ENCODE measurements at regions not wholly inside any gene's neighbourhood (a gene's known extent, or its start where the extent isn't known, plus 50 kb on each side); places are given as distances from the start of the nearest gene placed in this dataset.

- Histone ChIP-seq H3K9me3 (replicated peaks; ENCODE audit: control insufficient read depth, insufficient read depth, low read depth, low read length) (no peaks in the 10 kb centered on the region), H3K36me3 (ENCODE audit: control insufficient read depth, insufficient read depth, low read length) (no peaks in the 10 kb centered on the region), H3K9ac (ENCODE audit: insufficient read depth in 1 of 2, low read depth in 2 of 2, low read length in 2 of 2) (no peak overlapping the region), H4K20me1 (replicated peaks; ENCODE audit: control insufficient read depth, insufficient read depth, low read length) (no peaks in the 10 kb centered on the region), H3K4me2 (ENCODE audit: insufficient read depth, low read length) (no peak overlapping the region), H3K4me1 (replicated peaks in 1 of 2; ENCODE audit: control insufficient read depth in 2 of 2, insufficient read depth in 2 of 2, low read length in 2 of 2) (no peaks in the 10 kb centered on the region), H3K79me2 (ENCODE audit: control insufficient read depth, insufficient read depth, low read length) (no peaks in the 10 kb centered on the region), H2AFZ (ENCODE audit: low read depth, low read length) (no peak overlapping the region), H3K27me3 (ENCODE audit: control insufficient read depth in 2 of 2, insufficient read depth in 2 of 2, low read length in 2 of 2) (no peaks in the 10 kb centered on the region), H3K9me1 (ENCODE audit: control insufficient read depth, insufficient read depth, low read length) (no peaks in the 10 kb centered on the region), H3K4me3 (no peak overlapping the region), H3K27ac (ENCODE audit: extremely low read depth, low read depth, low read length) (no peak overlapping the region)
- DNase-seq (ENCODE audit: extremely low read depth in 1 of 4, low spot score in 3 of 4) = no peak
- in situ Hi-C loops (cut with MboI) (no loop called here), intact Hi-C loops (cut with micrococcal nuclease) (no loop called here)
- 1% methylated on average over 4 of the region's 4 CpGs for WGBS (ENCODE audit: insufficient coverage, low coverage, missing lambda C conversion rate)
- ATAC-seq = no peak
- ChIA-PET CTCF (ENCODE audit: low intra/inter-chr PET ratio) (no interaction called here), POLR2A (no interaction called here)
- no peak for FAIRE-seq
- TF ChIP-seq PKNOX1 (IDR thresholded peaks at IDR 0.05) (peak; percentile 28), ZNF398 (CRISPR knock-in tag; IDR thresholded peaks at IDR 0.05) (no peak), CEBPB (tag; IDR thresholded peaks at IDR 0.05) (peak; percentile 77), SMARCA5 (IDR thresholded peaks at IDR 0.05) (no peak), CEBPG (CRISPR knock-in tag; IDR thresholded peaks at IDR 0.05) (no peak), CEBPG (tag; conservative IDR thresholded peaks at IDR 0.05 in 1 of 2, IDR thresholded peaks at IDR 0.05 in 1 of 2) (peak; percentile 14 to 68; a peak in 2 of 4 replicates)
- BruUV-seq (replicated peaks) = no TSS peak
Observed at GRCh38 chr2:106694964-106695470, 190.9 kb downstream of the ST6GAL2 start.

Data from K562 (cell line).